GM12873 (cell line): ENCODE measurements at regions not wholly inside any gene's neighbourhood (a gene's known extent, or its start where the extent isn't known, plus 50 kb on each side); places are given as distances from the start of the nearest gene placed in this dataset.

Experiments used
- CTCF ChIP-seq: IDR thresholded peaks from 2 replicates; pipeline ENCODE4 v1.5.1; 2012; ENCODE audit warnings: low read depth, mild to moderate bottlenecking, moderate library complexity, low read length, control low read depth; ENCODE audit not compliant: insufficient read depth; ENCODE audit errors: missing control alignments

DNA sequence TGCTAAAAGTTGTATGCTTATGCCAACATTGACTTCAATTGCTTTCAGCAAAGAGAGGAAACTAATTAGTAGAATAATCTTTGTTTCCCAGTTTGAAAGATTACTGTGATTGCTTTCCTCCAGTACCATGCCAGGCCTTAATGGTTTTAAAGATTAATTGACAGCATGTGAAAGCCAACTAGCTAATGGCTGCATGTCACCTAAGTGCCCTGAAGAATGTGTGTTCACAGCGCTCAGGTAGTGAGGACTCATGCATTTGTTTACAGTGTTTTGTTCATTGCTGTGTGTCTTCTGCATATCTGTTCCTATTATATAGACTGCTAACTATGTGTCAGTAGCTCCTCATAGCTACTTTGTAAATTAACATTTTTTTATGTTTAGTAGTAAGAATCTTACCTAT, 335.6 kb downstream of the LRRIQ3 start:
- TF ChIP-seq CTCF = no peak

DNA sequence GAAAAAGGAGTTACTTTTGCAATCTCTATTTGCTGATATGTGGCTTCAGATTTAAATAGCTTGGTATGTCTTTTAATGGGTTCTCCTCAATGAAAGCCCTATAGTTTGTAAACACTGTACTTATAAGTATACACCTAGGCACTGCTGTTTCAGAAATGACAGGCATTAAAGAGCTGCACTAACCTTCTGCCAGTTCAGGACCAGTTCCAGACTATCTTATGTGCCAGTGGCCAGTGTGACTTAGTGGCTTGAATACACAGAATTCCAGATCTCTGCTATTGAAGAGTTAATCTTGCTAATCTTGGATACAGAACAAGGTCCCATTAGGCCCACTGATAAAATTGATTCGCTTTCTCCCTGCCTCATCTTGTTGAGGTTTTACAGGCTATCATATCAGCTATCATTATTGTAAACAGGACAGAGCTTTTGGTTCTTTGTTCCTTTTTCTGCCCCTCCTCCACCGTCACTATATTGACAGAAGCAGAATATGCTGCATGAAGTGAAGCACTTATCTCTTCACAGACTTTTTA, 337.5 kb downstream of the LRRIQ3 start:
- TF ChIP-seq CTCF = no peak

DNA sequence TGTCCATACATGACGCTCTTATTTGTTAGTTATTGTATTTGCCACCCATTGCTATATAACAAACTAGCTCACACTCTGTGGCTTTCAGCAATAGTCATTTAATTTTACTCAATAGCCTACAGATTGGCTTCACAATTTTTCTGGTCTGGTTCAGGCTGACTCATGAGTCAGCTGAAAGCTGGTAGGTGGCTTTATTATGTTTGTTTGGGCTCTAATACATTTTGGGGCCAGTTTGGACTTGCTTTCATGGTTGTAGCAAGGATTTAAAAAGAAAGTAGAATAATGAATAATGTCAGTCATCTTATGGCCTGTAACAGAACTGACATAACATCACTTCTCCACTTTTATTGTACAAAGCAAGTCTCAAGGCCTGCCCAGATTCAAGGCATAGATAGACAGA, 338.7 kb downstream of the LRRIQ3 start:
- no peak for TF ChIP-seq CTCF

GRCh38 chr1:73854527-73854926, 343.4 kb downstream of the LRRIQ3 start:
- TF ChIP-seq CTCF = no peak

DNA sequence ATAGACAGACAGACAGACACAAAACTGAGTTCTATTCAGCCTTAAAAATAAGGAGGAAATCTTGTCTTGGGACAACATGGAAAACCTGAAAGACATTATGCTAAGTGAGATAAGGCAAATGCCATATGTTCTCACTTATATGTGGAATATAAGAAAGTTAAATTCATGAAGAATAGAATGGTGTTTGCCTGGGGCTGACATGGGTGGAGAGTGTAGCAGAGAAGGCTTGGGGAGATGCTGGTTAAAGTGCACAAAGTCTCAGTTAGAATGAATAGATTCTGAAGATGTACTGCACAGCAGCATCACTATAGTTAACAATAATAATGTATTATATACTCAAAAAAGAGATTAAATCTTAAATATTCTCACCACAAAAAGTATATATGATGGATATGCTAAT, 355.5 kb downstream of the LRRIQ3 start:
- TF ChIP-seq CTCF = no peak

- peak; percentile 50 for TF ChIP-seq CTCF
Observed at GRCh38 chr1:73839922-73840321, 358.1 kb downstream of the LRRIQ3 start.

- TF ChIP-seq CTCF = no peak
Observed at GRCh38 chr1:73832276-73833181, 365.4 kb downstream of the LRRIQ3 start.
